A549 (cell line): ENCODE measurements at regions not wholly inside any gene's neighbourhood (a gene's known extent, or its start where the extent isn't known, plus 50 kb on each side); places are given as distances from the start of the nearest gene placed in this dataset.

Experiments used
- ATAC-seq, 2 experiments: fragments of 200-7000 bp in 1 of 2; fragments of >200 bp in 1 of 2; cut with Nextera tagmentation in 1 of 2; cut with Tn5 transposase in 1 of 2; 3 replicates each; pipeline versions ENCODE4 v1.8.0 to v1.9.1; 2018 to 2020; ENCODE audit warnings: mild to moderate bottlenecking in 1 of 2, moderate library complexity in 1 of 2
- CTCF ChIA-PET: fragments of 300-600 bp; sonication (Branson Sonifier 250); formaldehyde crosslinking; extraction: SDS; loops from one replicate; lab custom pipeline; 2021; ENCODE audit warnings: antibody characterized with exemption, inconsistent platforms; lab: Yijun Ruan, JAX
- POLR2A ChIA-PET: fragments of 350-600 bp; formaldehyde crosslinking; extraction: SDS; loops from one replicate; lab custom pipeline; 2021; ENCODE audit warnings: antibody characterized with exemption, inconsistent platforms; lab: Yijun Ruan, JAX
- DNase-seq, 2 experiments: peaks; one replicate each; pipeline versions ENCODE4 v3.0.0 to v3.0.0-alpha.2; 2011 to 2016; ENCODE audit warnings: low read depth in 1 of 2, low spot score in 1 of 2
- FAIRE-seq: peaks from 2 replicates; lab custom pipeline; 2011; peaks lifted over from hg19 to GRCh38; lab: Jason Lieb, UNC
- H3K27ac ChIP-seq, 2 experiments: fragments of >200 bp; sonication (Bioruptor Twin); formaldehyde crosslinking; 3 replicates each; pipeline ENCODE4 v1.5.1; 2016 to 2017
- H3K4me1 ChIP-seq: fragments of >200 bp; sonication (Bioruptor Twin); formaldehyde crosslinking; 3 replicates; pipeline ENCODE4 v1.6.1; 2016
- H3K4me2 ChIP-seq: fragments of >200 bp; sonication (Bioruptor Twin); formaldehyde crosslinking; 3 replicates; pipeline ENCODE4 v1.6.1; 2016
- H3K4me3 ChIP-seq: fragments of >200 bp; sonication (Bioruptor Twin); formaldehyde crosslinking; 3 replicates; pipeline ENCODE4 v1.5.1; 2016
- H3K9me3 ChIP-seq: fragments of >200 bp; sonication (Bioruptor Twin); formaldehyde crosslinking; 3 replicates; pipeline ENCODE4 v1.6.1; 2016
- BCL3 ChIP-seq: fragments of >200 bp; sonication (Bioruptor Twin); formaldehyde crosslinking; IDR thresholded peaks from 3 replicates; pipeline ENCODE4 v1.6.1; 2016
- CBX2 ChIP-seq: fragments of 200-600 bp; sonication (generic); IDR thresholded peaks from 2 replicates; pipeline ENCODE4 v1.6.1; 2016; ENCODE audit warnings: low read depth, mild to moderate bottlenecking, borderline replicate concordance
- CBX8 ChIP-seq: fragments of 200-600 bp; sonication (generic); IDR thresholded peaks from 2 replicates; pipeline ENCODE4 v1.6.1; 2016
- CTCF ChIP-seq: fragments of >200 bp; sonication (Bioruptor Twin); formaldehyde crosslinking; IDR thresholded peaks from 3 replicates; pipeline ENCODE4 v1.5.1; 2016
- EHMT2 ChIP-seq: fragments of 200-600 bp; sonication (generic); IDR thresholded peaks from 2 replicates; pipeline ENCODE4 v1.6.1; 2016; ENCODE audit warnings: antibody characterized with exemption, low read depth, mild to moderate bottlenecking, moderate library complexity
- ESRRA ChIP-seq: fragments of 150-350 bp; IDR thresholded peaks from 2 replicates; pipeline ENCODE4 v1.6.1; 2014; ENCODE audit warnings: mild to moderate bottlenecking, low read length, borderline replicate concordance
- FOSB ChIP-seq: fragments of 250-450 bp; sonication (Bioruptor Pico); IDR thresholded peaks from 2 replicates; pipeline ENCODE4 v1.5.0; 2020; ENCODE audit warnings: mild to moderate bottlenecking, moderate library complexity
- FOSL2 ChIP-seq, 2 experiments: fragments of 450-650 bp in 1 of 2; fragments of >200 bp in 1 of 2; sonication (Bioruptor Twin) in 1 of 2; formaldehyde crosslinking; IDR thresholded peaks; 2 replicates each; pipeline versions ENCODE4 v1.5.0 to v1.6.1; 2016 to 2020; ENCODE audit warnings: mild to moderate bottlenecking in 1 of 2, moderate library complexity in 1 of 2
- FOXS1 ChIP-seq: fragments of 250-450 bp; sonication (Bioruptor Pico); IDR thresholded peaks from 2 replicates; pipeline ENCODE4 v1.5.0; 2020; ENCODE audit warnings: mild to moderate bottlenecking, moderate library complexity
- GATA3 ChIP-seq: IDR thresholded peaks from 2 replicates; pipeline ENCODE4 v1.6.1; 2012; ENCODE audit warnings: borderline replicate concordance
- HDAC2 ChIP-seq: fragments of 200-600 bp; sonication (generic); IDR thresholded peaks from 2 replicates; pipeline ENCODE4 v1.6.1; 2016
- HOXB5 ChIP-seq: fragments of 250-450 bp; sonication (Bioruptor Pico); IDR thresholded peaks from 2 replicates; pipeline ENCODE4 v1.5.0; 2020; ENCODE audit warnings: mild to moderate bottlenecking, moderate library complexity
- JUN ChIP-seq, 2 experiments: fragments of >200 bp; sonication (Bioruptor Twin); formaldehyde crosslinking; IDR thresholded peaks; 2 replicates in 1 of 2; 3 replicates in 1 of 2; pipeline ENCODE4 v1.6.1; 2016 to 2017
- JUNB ChIP-seq: fragments of >200 bp; sonication (Bioruptor Twin); formaldehyde crosslinking; IDR thresholded peaks from 2 replicates; pipeline ENCODE4 v1.6.1; 2016
- KDM1A ChIP-seq: fragments of 200-600 bp; sonication (generic); IDR thresholded peaks from 2 replicates; pipeline ENCODE4 v1.6.1; 2016; ENCODE audit warnings: low read depth, mild to moderate bottlenecking
- NFE2L2 ChIP-seq: fragments of 150-350 bp; conservative IDR thresholded peaks from 2 replicates; pipeline ENCODE4 v1.6.1; 2014; ENCODE audit warnings: low read length
- PHF8 ChIP-seq: fragments of 200-600 bp; sonication (generic); IDR thresholded peaks from 2 replicates; pipeline ENCODE4 v1.6.1; 2016; ENCODE audit warnings: low read depth, mild to moderate bottlenecking, antibody characterized with exemption, moderate library complexity, borderline replicate concordance
- RARB ChIP-seq: fragments of 250-450 bp; sonication (Bioruptor Pico); IDR thresholded peaks from 2 replicates; pipeline ENCODE4 v1.8.0; 2021; ENCODE audit warnings: mild to moderate bottlenecking, moderate library complexity
- SMC3 ChIP-seq: fragments of >200 bp; sonication (Bioruptor Twin); formaldehyde crosslinking; IDR thresholded peaks from 3 replicates; pipeline ENCODE4 v1.6.1; 2018; ENCODE audit warnings: inconsistent platforms
- SREBF2 ChIP-seq: fragments of 450-650 bp; IDR thresholded peaks from 2 replicates; pipeline ENCODE4 v1.6.1; 2014; ENCODE audit warnings: mild to moderate bottlenecking, moderate library complexity
- ZC3H11A ChIP-seq: fragments of 450-650 bp; IDR thresholded peaks from 2 replicates; pipeline ENCODE4 v1.6.1; 2014; ENCODE audit warnings: antibody characterized with exemption, mild to moderate bottlenecking
- ZFP36 ChIP-seq: fragments of 450-650 bp; IDR thresholded peaks from 2 replicates; pipeline ENCODE4 v1.6.1; 2014; ENCODE audit warnings: borderline replicate concordance; ENCODE audit not compliant: partially characterized antibody
- ZNF302 ChIP-seq: fragments of 250-450 bp; sonication (Bioruptor Pico); IDR thresholded peaks from 2 replicates; pipeline ENCODE4 v1.9.0; 2021; ENCODE audit warnings: inconsistent platforms, mild to moderate bottlenecking, moderate library complexity
- ZSCAN20 ChIP-seq: fragments of 250-450 bp; sonication (Bioruptor Pico); IDR thresholded peaks from 2 replicates; pipeline ENCODE4 v1.8.0; 2022; ENCODE audit warnings: mild to moderate bottlenecking, moderate library complexity
- WGBS: methylation state at CpG from one replicate; pipeline ENCODE4 v1.1.6; 2017; ENCODE audit errors: missing lambda C conversion rate; 5-methylcytosine and 5-hydroxymethylcytosine counted together
- TF ChIP-seq, protein P1 (sequence below): IDR thresholded peaks from 2 replicates; pipeline ENCODE4 v1.6.1; 2012
- TF ChIP-seq, protein P2 (sequence below): fragments of 250-450 bp; sonication (Bioruptor Pico); IDR thresholded peaks from 2 replicates; pipeline ENCODE4 v1.5.0; 2021; ENCODE audit warnings: mild to moderate bottlenecking, moderate library complexity, borderline replicate concordance
- TF ChIP-seq, protein P3 (sequence below): fragments of 450-650 bp; IDR thresholded peaks from 2 replicates; pipeline ENCODE4 v1.6.1; 2014; ENCODE audit warnings: antibody characterized with exemption
- TF ChIP-seq, protein P4 (sequence below): fragments of 150-350 bp; IDR thresholded peaks from 2 replicates; pipeline ENCODE4 v1.6.1; 2014; ENCODE audit warnings: low read depth, mild to moderate bottlenecking, low read length

DNA sequence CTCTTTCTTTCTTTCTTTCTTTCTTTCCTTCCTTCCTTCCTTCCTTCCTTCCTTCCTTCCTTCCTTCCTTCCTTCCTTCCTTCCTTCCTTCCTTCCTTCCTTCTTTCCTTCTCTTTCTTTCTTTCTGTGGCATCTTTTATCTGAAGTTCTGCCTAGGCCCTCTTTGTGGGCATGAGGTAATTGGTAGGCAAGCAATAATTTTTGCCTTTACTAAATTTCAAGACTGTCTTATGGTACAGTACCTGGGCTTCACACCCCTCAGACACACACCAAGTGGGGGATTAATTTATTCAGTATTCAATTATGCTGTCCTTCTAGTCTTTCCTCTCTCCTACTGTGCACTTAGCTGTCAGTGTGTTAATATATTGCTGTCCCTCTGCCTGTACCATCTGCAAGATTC, 155.5 kb downstream of the OXSM start:
- ChIA-PET CTCF (no interaction called here), POLR2A (no interaction called here)
- TF ChIP-seq BCL3 (no peak), ZNF302 (CRISPR knock-in tag) (no peak), SREBF2 (no peak), CBX2 (no peak), CTCF (no peak), EHMT2 (no peak), FOSL2 (IDR thresholded peaks at IDR 0.05) (no peak), FOSL2 (CRISPR knock-in tag; IDR thresholded peaks at IDR 0.05) (no peak), JUNB (no peak), ZFP36 (no peak), HDAC2 (no peak), ZC3H11A (no peak)
- TF ChIP-seq, protein P1, sequence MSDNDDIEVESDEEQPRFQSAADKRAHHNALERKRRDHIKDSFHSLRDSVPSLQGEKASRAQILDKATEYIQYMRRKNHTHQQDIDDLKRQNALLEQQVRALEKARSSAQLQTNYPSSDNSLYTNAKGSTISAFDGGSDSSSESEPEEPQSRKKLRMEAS, result no peak
- TF ChIP-seq, protein P2, sequence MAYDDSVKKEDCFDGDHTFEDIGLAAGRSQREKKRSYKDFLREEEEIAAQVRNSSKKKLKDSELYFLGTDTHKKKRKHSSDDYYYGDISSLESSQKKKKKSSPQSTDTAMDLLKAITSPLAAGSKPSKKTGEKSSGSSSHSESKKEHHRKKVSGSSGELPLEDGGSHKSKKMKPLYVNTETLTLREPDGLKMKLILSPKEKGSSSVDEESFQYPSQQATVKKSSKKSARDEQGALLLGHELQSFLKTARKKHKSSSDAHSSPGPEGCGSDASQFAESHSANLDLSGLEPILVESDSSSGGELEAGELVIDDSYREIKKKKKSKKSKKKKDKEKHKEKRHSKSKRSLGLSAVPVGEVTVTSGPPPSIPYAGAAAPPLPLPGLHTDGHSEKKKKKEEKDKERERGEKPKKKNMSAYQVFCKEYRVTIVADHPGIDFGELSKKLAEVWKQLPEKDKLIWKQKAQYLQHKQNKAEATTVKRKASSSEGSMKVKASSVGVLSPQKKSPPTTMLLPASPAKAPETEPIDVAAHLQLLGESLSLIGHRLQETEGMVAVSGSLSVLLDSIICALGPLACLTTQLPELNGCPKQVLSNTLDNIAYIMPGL (CRISPR knock-in tag), result no peak
- ATAC-seq, result no peak
- no peak overlapping the region for H3K27ac ChIP-seq
- H3K9me3 ChIP-seq, result no peaks in the 10 kb centered on the region
- no peak overlapping the region for H3K4me2 ChIP-seq
- no peak for DNase-seq
- no peak overlapping the region for H3K4me3 ChIP-seq
- FAIRE-seq, result no peak
- no peaks in the 10 kb centered on the region for H3K4me1 ChIP-seq

DNA sequence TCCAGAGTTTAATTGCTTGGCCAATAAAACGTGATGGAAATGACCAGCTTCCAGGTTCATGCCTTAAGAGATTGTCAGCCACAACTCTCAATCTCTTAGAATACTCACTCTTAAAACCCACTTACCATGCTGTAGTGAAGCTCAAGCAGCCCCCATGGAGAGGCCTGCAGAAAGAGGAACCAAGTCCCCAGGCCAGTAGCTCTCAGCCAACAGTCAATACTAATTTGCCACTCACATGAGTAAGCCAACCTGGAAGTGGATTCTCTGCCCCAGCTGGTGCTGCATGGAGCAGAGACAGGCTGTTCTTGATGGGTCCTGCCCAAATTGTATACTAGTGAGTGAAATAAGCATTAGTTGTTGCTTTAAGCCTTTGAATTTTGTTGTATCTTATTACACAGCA, 155.9 kb downstream of the OXSM start:
- no peak overlapping the region for H3K4me2 ChIP-seq
- CTCF ChIA-PET, result no interaction called here
- no peak overlapping the region for H3K27ac ChIP-seq
- POLR2A ChIA-PET, result no interaction called here
- FAIRE-seq, result no peak
- no peaks in the 10 kb centered on the region for H3K4me1 ChIP-seq
- no peak for DNase-seq
- TF ChIP-seq FOSL2 (IDR thresholded peaks at IDR 0.05) (no peak), FOSL2 (CRISPR knock-in tag; IDR thresholded peaks at IDR 0.05) (no peak), SMC3 (no peak), KDM1A (no peak), JUNB (no peak), FOSB (CRISPR knock-in tag) (no peak), CBX8 (no peak), ZSCAN20 (CRISPR knock-in tag) (no peak), BCL3 (no peak), ESRRA (no peak), GATA3 (no peak), HOXB5 (CRISPR knock-in tag) (no peak), FOXS1 (CRISPR knock-in tag) (no peak), JUN (IDR thresholded peaks at IDR 0.05) (no peak), NFE2L2 (no peak), PHF8 (no peak), RARB (CRISPR knock-in tag) (no peak), CTCF (no peak)
- TF ChIP-seq, protein P3, sequence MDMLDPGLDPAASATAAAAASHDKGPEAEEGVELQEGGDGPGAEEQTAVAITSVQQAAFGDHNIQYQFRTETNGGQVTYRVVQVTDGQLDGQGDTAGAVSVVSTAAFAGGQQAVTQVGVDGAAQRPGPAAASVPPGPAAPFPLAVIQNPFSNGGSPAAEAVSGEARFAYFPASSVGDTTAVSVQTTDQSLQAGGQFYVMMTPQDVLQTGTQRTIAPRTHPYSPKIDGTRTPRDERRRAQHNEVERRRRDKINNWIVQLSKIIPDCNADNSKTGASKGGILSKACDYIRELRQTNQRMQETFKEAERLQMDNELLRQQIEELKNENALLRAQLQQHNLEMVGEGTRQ, result no peak
- TF ChIP-seq, protein P4, sequence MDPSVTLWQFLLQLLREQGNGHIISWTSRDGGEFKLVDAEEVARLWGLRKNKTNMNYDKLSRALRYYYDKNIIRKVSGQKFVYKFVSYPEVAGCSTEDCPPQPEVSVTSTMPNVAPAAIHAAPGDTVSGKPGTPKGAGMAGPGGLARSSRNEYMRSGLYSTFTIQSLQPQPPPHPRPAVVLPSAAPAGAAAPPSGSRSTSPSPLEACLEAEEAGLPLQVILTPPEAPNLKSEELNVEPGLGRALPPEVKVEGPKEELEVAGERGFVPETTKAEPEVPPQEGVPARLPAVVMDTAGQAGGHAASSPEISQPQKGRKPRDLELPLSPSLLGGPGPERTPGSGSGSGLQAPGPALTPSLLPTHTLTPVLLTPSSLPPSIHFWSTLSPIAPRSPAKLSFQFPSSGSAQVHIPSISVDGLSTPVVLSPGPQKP, result no peak
- no peak for ATAC-seq
- no peaks in the 10 kb centered on the region for H3K9me3 ChIP-seq
- no peak overlapping the region for H3K4me3 ChIP-seq
- WGBS, result 0% methylated on average over 1 of the region's 1 CpG
